Neural crest cell (in vitro differentiated cells): ENCODE measurements at regions not wholly inside any gene's neighbourhood (a gene's known extent, or its start where the extent isn't known, plus 50 kb on each side); places are given as distances from the start of the nearest gene placed in this dataset.

ENCODE experiments used
- DNase-seq: peaks from one replicate; pipeline ENCODE4 v3.0.0; 2021; ENCODE audit warnings: low read depth, mixed read lengths, low spot score
- H3K27ac Mint-ChIP-seq: one replicate; pipeline ENCODE4 v1.8.0; 2021; ENCODE audit warnings: mild to moderate bottlenecking, mixed read lengths; ENCODE audit not compliant: unreplicated experiment
- H3K27me3 Mint-ChIP-seq: 2 replicates; pipeline ENCODE4 v1.8.0; 2021; ENCODE audit warnings: low read depth, mild to moderate bottlenecking, mixed read lengths
- H3K36me3 Mint-ChIP-seq: 2 replicates; pipeline ENCODE4 v1.8.0; 2021; ENCODE audit warnings: low read depth, mild to moderate bottlenecking, mixed read lengths
- H3K4me1 Mint-ChIP-seq: 2 replicates; pipeline ENCODE4 v1.8.0; 2021; ENCODE audit warnings: mixed read lengths
- H3K4me3 Mint-ChIP-seq: one replicate; pipeline ENCODE4 v1.8.0; 2021; ENCODE audit warnings: mild to moderate bottlenecking, mixed read lengths
- H3K9me3 Mint-ChIP-seq: 2 replicates; pipeline ENCODE4 v1.8.0; 2021; ENCODE audit warnings: mixed read lengths
- CTCF ChIP-seq: fragments of 200-600 bp; sonication (generic); conservative IDR thresholded peaks from 2 replicates; pipeline ENCODE4 v1.5.0; 2021; ENCODE audit warnings: antibody characterized with exemption, mild to moderate bottlenecking

- peaks cover 5% of the 10 kb centered on the region for H3K9me3 Mint-ChIP-seq
- no peak for TF ChIP-seq CTCF
- no peaks in the 10 kb centered on the region for H3K4me1 Mint-ChIP-seq
- no peaks in the 10 kb centered on the region for H3K27me3 Mint-ChIP-seq
- no peak overlapping the region for H3K27ac Mint-ChIP-seq
- H3K4me3 Mint-ChIP-seq, result no peak overlapping the region
- DNase-seq, result no peak
- no peaks in the 10 kb centered on the region for H3K36me3 Mint-ChIP-seq
These were observed 887.8 kb downstream of the MCTP2 start for GRCh38 chr15:95119041-95119610.

GRCh38 chr15:95120595-95120994 lies 889.2 kb downstream of the MCTP2 start:
- no peak overlapping the region for H3K27ac Mint-ChIP-seq
- no peak for TF ChIP-seq CTCF
- DNase-seq, result no peak
- peaks cover 5% of the 10 kb centered on the region for H3K9me3 Mint-ChIP-seq
- no peaks in the 10 kb centered on the region for H3K27me3 Mint-ChIP-seq
- no peak overlapping the region for H3K4me3 Mint-ChIP-seq
- no peaks in the 10 kb centered on the region for H3K36me3 Mint-ChIP-seq
- H3K4me1 Mint-ChIP-seq, result no peaks in the 10 kb centered on the region

GRCh38 chr15:95121191-95121590 lies 889.8 kb downstream of the MCTP2 start:
- no peak for DNase-seq
- peaks cover 5% of the 10 kb centered on the region for H3K9me3 Mint-ChIP-seq
- no peaks in the 10 kb centered on the region for H3K27me3 Mint-ChIP-seq
- H3K4me1 Mint-ChIP-seq, result no peaks in the 10 kb centered on the region
- no peak overlapping the region for H3K4me3 Mint-ChIP-seq
- no peak for TF ChIP-seq CTCF
- no peaks in the 10 kb centered on the region for H3K36me3 Mint-ChIP-seq
- no peak overlapping the region for H3K27ac Mint-ChIP-seq

GRCh38 chr15:95125803-95126202 lies 894.4 kb downstream of the MCTP2 start:
- no peak for TF ChIP-seq CTCF
- peaks cover 22% of the 10 kb centered on the region for H3K4me1 Mint-ChIP-seq
- no peaks in the 10 kb centered on the region for H3K9me3 Mint-ChIP-seq
- no peak overlapping the region for H3K27ac Mint-ChIP-seq
- no peaks in the 10 kb centered on the region for H3K27me3 Mint-ChIP-seq
- H3K4me3 Mint-ChIP-seq, result no peak overlapping the region
- H3K36me3 Mint-ChIP-seq, result no peaks in the 10 kb centered on the region
- no peak for DNase-seq

GRCh38 chr15:95127356-95127755 lies 896.0 kb downstream of the MCTP2 start:
- no peaks in the 10 kb centered on the region for H3K27me3 Mint-ChIP-seq
- no peak for DNase-seq

More at GRCh38 chr15:95127356-95127755, 896.0 kb downstream of the MCTP2 start:
- Mint-ChIP-seq H3K36me3 (no peaks in the 10 kb centered on the region), H3K4me1 (peaks cover 38% of the 10 kb centered on the region), H3K27ac (no peak overlapping the region), H3K4me3 (no peak overlapping the region), H3K9me3 (no peaks in the 10 kb centered on the region)
- TF ChIP-seq CTCF, result no peak
